ENCODE measurements at regions not wholly inside any gene's neighbourhood (a gene's known extent, or its start where the extent isn't known, plus 50 kb on each side); places are given as distances from the start of the nearest gene placed in this dataset.
"Not testable (repeated sequence)": the region's sequence is repeated elsewhere in the genome, so short reads cannot be mapped to it uniquely, and the experiment has no call there.

GRCh38 chr6:11845664-11846577 lies 67.3 kb upstream of the ADTRP start:
- DNase-seq = no peak

GRCh38 chr6:11842795-11843194 lies 64.2 kb upstream of the ADTRP start:
- DNase-seq = not testable (repeated sequence)

- no peak for DNase-seq
Observed at GRCh38 chr6:11835065-11835464, 56.5 kb upstream of the ADTRP start.

- DNase-seq = no peak
Observed at GRCh38 chr6:11833626-11834592, 55.3 kb upstream of the ADTRP start.

- DNase-seq = no peak
Observed at GRCh38 chr6:11831653-11832052, 53.0 kb upstream of the ADTRP start.

- no peak for DNase-seq
Observed at GRCh38 chr6:11830520-11830919, 51.9 kb upstream of the ADTRP start.

- DNase-seq = no peak
Observed at GRCh38 chr6:11830105-11830504, 51.5 kb upstream of the ADTRP start.

- DNase-seq = no peak
Observed at GRCh38 chr6:11828262-11828870, 49.8 kb upstream of the ADTRP start.
